ENCODE measurements at regions not wholly inside any gene's neighbourhood (a gene's known extent, or its start where the extent isn't known, plus 50 kb on each side); places are given as distances from the start of the nearest gene placed in this dataset.

DNA sequence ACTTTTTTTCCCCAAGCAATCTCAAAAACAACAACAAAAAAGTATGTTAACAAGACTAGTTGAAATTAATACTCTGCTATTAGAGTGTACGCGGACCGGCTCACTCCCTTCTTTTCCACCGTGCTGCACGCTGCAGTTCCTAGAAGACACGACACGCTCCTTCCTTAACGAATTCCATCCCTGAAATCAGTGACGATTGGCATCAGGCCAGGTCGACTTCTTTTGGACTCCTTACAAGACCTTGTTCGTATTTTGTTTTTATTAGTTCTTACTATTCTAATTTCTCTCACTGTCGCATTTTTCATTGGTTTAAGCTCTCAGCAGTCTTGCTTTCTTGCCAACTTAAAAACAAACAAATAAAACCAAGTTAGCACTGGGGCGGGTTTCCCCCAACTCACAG lies 175.8 kb upstream of the PITX2 start:
- DNase-seq (ENCODE audit: low spot score): no peak
- TF ChIP-seq, protein P1, sequence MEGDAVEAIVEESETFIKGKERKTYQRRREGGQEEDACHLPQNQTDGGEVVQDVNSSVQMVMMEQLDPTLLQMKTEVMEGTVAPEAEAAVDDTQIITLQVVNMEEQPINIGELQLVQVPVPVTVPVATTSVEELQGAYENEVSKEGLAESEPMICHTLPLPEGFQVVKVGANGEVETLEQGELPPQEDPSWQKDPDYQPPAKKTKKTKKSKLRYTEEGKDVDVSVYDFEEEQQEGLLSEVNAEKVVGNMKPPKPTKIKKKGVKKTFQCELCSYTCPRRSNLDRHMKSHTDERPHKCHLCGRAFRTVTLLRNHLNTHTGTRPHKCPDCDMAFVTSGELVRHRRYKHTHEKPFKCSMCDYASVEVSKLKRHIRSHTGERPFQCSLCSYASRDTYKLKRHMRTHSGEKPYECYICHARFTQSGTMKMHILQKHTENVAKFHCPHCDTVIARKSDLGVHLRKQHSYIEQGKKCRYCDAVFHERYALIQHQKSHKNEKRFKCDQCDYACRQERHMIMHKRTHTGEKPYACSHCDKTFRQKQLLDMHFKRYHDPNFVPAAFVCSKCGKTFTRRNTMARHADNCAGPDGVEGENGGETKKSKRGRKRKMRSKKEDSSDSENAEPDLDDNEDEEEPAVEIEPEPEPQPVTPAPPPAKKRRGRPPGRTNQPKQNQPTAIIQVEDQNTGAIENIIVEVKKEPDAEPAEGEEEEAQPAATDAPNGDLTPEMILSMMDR (IDR thresholded peaks at IDR 0.05): no peak
- H3K4me3 ChIP-seq: no peak overlapping the region
- no peak overlapping the region for H3K27ac ChIP-seq

DNA sequence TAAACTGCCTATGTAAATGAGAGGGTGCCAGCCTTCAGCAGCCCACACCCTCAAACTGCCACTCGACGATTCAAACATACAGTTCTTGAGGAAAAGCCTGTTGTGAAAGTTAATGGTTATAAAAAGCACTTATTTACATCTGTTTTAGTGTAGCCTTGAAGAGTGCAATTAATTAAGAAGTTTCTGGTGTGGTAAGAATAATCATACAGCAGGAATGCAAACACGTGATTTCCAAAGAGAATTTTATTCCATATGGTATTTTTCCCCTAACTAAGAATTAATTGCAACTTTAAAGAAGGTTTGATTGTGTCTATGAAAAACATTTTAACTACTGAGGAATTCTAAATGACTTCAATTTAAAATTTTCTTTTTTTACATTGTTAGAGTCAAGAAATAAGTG lies 176.3 kb upstream of the PITX2 start:
- TF ChIP-seq, protein P1 (IDR thresholded peaks at IDR 0.05): no peak
- no peak for DNase-seq (ENCODE audit: low spot score)

DNA sequence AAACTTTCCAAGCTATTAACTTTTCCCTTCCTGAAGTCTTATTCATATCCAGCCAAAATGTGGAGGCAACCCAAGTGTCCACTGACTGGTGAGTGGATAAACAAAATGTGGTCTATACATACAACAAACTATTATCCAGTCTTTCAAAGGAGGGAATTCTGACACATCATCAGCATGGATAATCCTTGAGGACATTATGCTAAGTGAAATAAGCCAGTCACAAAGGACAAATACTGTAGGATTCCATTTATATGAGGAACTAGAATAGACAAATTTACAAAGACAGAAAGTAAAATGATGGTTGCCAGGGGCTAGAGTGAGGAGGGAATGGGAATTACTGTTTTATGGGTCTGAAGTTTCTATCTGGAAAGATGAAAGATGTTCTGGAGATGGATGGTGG lies 178.7 kb upstream of the PITX2 start:
- no peak overlapping the region for H3K4me3 ChIP-seq
- H3K27ac ChIP-seq: no peak overlapping the region
- no peak for DNase-seq (ENCODE audit: low spot score)
- TF ChIP-seq, protein P1 (IDR thresholded peaks at IDR 0.05): no peak

More for the DNA sequence above, 176.3 kb upstream of the PITX2 start:
- no peak overlapping the region for H3K27ac ChIP-seq
- H3K4me3 ChIP-seq: no peak overlapping the region

DNA sequence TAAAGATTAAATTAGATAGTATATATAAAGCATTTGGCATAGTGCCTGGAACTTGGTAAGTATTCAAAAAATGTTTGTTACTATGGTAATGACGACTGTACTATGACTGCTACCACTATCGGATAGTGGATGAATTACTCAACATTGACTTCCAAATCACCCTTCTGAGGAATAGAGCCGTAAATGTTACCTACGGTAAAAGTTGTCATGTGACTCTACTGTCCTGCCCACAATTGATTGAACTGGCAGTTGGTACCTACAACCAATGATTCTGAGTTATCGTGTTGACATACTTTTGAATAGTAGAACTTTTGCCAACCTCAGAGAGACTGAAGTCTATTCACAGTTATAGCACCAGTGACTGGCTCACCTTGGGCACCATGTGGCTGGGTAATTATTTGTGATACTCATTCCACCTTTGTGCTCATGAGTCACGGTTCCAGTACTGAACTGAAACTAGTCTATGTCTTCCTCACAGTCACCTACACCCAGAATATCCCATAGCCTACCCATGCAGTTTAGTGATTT lies 185.5 kb upstream of the PITX2 start:
- TF ChIP-seq, protein P1 (IDR thresholded peaks at IDR 0.05): no peak
- no peak for DNase-seq (ENCODE audit: low spot score)
- no peak overlapping the region for H3K4me3 ChIP-seq
- no peak overlapping the region for H3K27ac ChIP-seq

DNA sequence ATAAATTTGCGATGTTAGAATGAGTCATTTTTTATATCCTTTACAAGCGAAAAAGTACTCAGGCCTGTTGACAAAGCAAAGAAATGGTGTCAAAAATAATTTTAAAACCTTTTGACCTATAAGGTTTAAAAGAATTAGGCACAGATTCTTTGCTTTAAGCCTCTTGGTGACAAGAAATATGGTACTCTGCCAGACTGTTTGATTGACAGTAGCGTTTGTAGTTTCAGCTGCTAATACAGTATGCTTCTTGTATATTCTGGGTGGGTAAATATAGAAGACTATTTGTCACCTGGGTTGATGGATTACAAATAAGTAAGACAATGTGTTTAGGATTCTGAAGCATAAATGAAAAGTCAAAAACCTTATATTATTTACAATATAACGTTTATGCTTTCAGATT lies 193.1 kb upstream of the PITX2 start:
- DNase-seq (ENCODE audit: low spot score): no peak

DNA sequence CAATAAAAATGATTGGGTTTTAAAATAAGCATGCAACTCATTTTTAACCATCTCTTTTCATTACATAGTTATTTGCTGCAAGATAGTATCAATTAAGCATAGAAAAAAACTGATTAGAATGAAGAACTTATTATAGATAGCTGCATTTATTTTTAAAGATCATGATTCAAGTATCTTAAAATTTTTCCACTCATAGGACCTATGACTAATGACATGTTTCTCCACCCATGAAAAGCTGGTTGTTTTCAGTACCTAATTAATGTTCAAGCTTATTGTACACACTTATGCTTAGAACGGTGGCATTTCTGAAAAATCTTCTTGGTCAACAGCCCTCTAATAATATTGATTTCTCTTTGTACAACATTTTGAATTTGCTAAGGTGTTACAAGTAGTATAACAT lies 193.5 kb upstream of the PITX2 start:
- TF ChIP-seq, protein P1 (IDR thresholded peaks at IDR 0.05): no peak
- DNase-seq (ENCODE audit: low spot score): no peak
- no peak overlapping the region for H3K27ac ChIP-seq
- no peak overlapping the region for H3K4me3 ChIP-seq

More for the DNA sequence above, 193.1 kb upstream of the PITX2 start:
- Histone ChIP-seq H3K27ac (no peak overlapping the region), H3K4me3 (no peak overlapping the region)
- TF ChIP-seq, protein P1 (IDR thresholded peaks at IDR 0.05): no peak

DNA sequence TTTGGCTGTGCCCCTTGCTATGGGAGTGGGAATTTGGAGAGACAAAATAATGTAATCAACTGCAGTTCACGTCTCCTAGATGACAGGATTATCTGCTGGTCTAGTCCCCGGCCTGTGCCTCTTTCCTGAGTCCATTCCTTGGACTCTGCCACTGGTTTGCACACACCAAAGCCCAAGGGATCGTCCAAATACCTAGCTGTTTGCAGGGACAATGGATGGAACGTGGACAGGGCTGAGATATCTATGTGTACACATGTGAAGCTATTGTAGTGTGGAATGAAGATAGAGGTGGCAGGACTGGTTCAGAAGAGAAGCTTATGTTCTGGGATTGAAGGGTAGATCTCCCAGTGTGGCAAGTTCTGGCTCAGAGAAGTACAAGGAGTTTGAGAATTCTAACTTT lies 198.3 kb upstream of the PITX2 start:
- TF ChIP-seq, protein P1 (IDR thresholded peaks at IDR 0.05): no peak
- H3K27ac ChIP-seq: no peak overlapping the region
- DNase-seq (ENCODE audit: low spot score): no peak
- no peak overlapping the region for H3K4me3 ChIP-seq
